KBM-7 (cell line): ENCODE measurements at regions not wholly inside any gene's neighbourhood (a gene's known extent, or its start where the extent isn't known, plus 50 kb on each side); places are given as distances from the start of the nearest gene placed in this dataset.
"Not testable (repeated sequence)": the region's sequence is repeated elsewhere in the genome, so short reads cannot be mapped to it uniquely, and the experiment has no call there.

Source experiments
- DNase-seq: peaks from one replicate; pipeline ENCODE4 v3.0.0-alpha.2; 2015
- in situ Hi-C: fragments of 300-500 bp; cut with MboI; formaldehyde crosslinking; loops from 2 replicates; pipeline ENCODE4 v1.14.3; 2020; ENCODE audit warnings: low sequenced_read_pairs, low pct_unique_long_range_greater_than_20kb, mixed read lengths

GRCh38 chr10:53064614-53065013 lies 292.0 kb upstream of the MBL2 start:
- DNase-seq: no peak

GRCh38 chr10:53063805-53064204 lies 291.2 kb upstream of the MBL2 start:
- DNase-seq: no peak
- in situ Hi-C loops: no loop called here

More at GRCh38 chr10:53064614-53065013, 292.0 kb upstream of the MBL2 start:
- in situ Hi-C loops: no loop called here

GRCh38 chr10:53052521-53053164 lies 280.1 kb upstream of the MBL2 start:
- in situ Hi-C loops: no loop called here

GRCh38 chr10:53045315-53045714 lies 272.7 kb upstream of the MBL2 start:
- in situ Hi-C loops: no loop called here
- DNase-seq: no peak

More at GRCh38 chr10:53052521-53053164, 280.1 kb upstream of the MBL2 start:
- peak; percentile 4 for DNase-seq

- in situ Hi-C loops, DNase-seq: not testable (repeated sequence)
These were observed 263.2 kb upstream of the MBL2 start for GRCh38 chr10:53035823-53036222.

- DNase-seq: no peak
- in situ Hi-C loops: no loop called here
These were observed 260.8 kb upstream of the MBL2 start for GRCh38 chr10:53033396-53033795.

GRCh38 chr10:53029872-53030849 lies 257.6 kb upstream of the MBL2 start:
- in situ Hi-C loops: not testable (repeated sequence)
- peak; percentile 77 for DNase-seq

- DNase-seq: no peak
- in situ Hi-C loops: no loop called here
These were observed 256.9 kb upstream of the MBL2 start for GRCh38 chr10:53029449-53029848.

- DNase-seq, in situ Hi-C loops: not testable (repeated sequence)
These were observed 253.2 kb upstream of the MBL2 start for GRCh38 chr10:53025765-53026164.

GRCh38 chr10:53025172-53025711 lies 252.7 kb upstream of the MBL2 start:
- DNase-seq: peak; percentile 51
- in situ Hi-C loops: no loop called here

- in situ Hi-C loops: no loop called here
- no peak for DNase-seq
These were observed 250.8 kb upstream of the MBL2 start for GRCh38 chr10:53023411-53023810.

GRCh38 chr10:53022611-53023088 lies 250.1 kb upstream of the MBL2 start:
- in situ Hi-C loops: no loop called here
- DNase-seq: no peak

GRCh38 chr10:53013201-53013810 lies 240.7 kb upstream of the MBL2 start:
- in situ Hi-C loops: no loop called here
- peak; percentile 60 for DNase-seq

GRCh38 chr10:53009961-53010907 lies 237.7 kb upstream of the MBL2 start:
- no peak for DNase-seq
- in situ Hi-C loops: no loop called here

- no peak for DNase-seq
- in situ Hi-C loops: no loop called here
These were observed 234.9 kb upstream of the MBL2 start for GRCh38 chr10:53007527-53007842.

GRCh38 chr10:53006663-53007526 lies 234.3 kb upstream of the MBL2 start:
- in situ Hi-C loops: no loop called here
- no peak for DNase-seq

- DNase-seq: no peak
- in situ Hi-C loops: no loop called here
These were observed 233.2 kb upstream of the MBL2 start for GRCh38 chr10:53005612-53006345.
